ENCODE measurements at regions not wholly inside any gene's neighbourhood (a gene's known extent, or its start where the extent isn't known, plus 50 kb on each side); places are given as distances from the start of the nearest gene placed in this dataset.
"Not testable (repeated sequence)": the region's sequence is repeated elsewhere in the genome, so short reads cannot be mapped to it uniquely, and the experiment has no call there.

- no peak for TF ChIP-seq CTCF (conservative IDR thresholded peaks at IDR 0.05; ENCODE audit: low read length)
- H3K4me3 ChIP-seq (ENCODE audit: low read length), result no peak overlapping the region
- DNase-seq (ENCODE audit: low read depth), result no peak
These were observed 160.6 kb downstream of the VEGFA start for GRCh38 chr6:43930440-43931154.

GRCh38 chr6:43929511-43929910, 159.5 kb downstream of the VEGFA start:
- DNase-seq (ENCODE audit: low read depth), result no peak
- no peak overlapping the region for H3K4me3 ChIP-seq (ENCODE audit: low read length)
- no peak for TF ChIP-seq CTCF (conservative IDR thresholded peaks at IDR 0.05; ENCODE audit: low read length)

- H3K4me3 ChIP-seq (ENCODE audit: low read length), result no peak overlapping the region
- DNase-seq (ENCODE audit: low read depth), result no peak
- no peak for TF ChIP-seq CTCF (conservative IDR thresholded peaks at IDR 0.05; ENCODE audit: low read length)
These were observed 157.7 kb downstream of the VEGFA start for GRCh38 chr6:43927532-43928210.

DNA sequence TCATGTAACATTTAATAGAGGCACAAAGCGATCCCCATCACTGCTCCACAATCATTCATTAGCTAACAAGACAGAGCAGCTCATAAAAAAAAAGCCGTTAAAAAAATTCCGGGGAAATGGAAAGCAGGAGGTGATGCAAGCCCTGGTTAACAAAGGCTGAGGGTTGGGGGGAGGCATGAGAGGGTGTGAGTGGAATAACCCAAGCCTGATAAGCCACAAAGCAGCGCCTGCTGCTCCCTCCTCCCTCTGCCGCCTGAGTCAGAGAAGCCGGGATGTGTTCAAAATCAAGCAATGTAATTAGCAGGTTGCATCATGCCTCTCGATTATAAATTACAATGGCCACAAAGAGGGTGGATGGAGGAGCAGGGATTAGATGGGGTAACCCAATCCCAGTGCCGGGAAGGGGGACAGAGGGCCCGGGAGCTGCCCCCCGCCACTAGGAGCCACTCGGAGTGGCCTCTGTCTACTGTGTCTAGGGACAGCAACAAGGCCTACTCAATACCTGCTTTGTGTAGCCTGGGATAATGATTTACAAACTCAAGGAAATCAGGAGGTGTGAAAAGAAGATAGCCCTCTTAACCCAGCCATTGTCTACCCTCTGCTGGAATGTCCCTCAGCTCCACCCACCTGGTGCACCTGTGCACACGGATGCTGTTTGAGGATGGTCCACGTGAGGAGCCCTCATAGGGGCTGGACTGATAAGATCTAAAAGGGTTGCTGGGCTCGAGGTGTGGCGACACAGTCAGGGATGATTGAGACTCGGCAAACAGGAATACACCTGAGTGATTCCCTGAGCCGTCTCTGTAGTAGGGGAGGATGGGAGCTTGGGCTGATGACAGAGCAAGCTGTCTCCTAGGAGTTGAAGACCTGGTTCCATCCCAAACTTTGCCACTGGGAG, 156.9 kb downstream of the VEGFA start:
- H3K4me3 ChIP-seq (ENCODE audit: low read length), result no peak overlapping the region
- DNase-seq (ENCODE audit: low read depth), result peak; percentile 98
- peak; percentile 27 for TF ChIP-seq CTCF (conservative IDR thresholded peaks at IDR 0.05; ENCODE audit: low read length)

DNA sequence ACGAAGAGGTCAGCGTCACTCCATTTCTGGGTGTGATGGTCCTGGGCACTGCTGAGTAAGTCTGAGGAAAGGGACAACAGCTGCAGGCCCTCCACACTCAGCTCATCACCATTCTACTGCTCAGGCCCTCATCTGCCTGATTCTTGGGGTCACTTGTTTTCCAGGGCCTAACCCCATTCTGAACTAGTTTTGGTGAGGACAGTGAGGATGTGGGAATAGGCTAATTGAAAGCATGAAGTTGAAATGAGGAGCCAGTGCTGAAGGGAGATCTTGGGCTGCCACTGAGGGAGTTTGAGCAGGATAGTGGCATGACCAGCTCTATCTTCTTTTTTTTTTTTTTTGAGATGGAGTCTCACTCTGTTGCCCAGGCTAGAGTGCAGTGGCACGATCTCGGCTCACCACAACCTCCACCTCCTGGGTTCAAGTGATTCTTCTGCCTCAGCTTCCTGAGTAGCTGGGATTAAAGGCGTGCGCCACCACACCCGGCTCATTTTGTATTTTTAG, 155.7 kb downstream of the VEGFA start:
- DNase-seq (ENCODE audit: low read depth); H3K4me3 ChIP-seq (ENCODE audit: low read length): not testable (repeated sequence)

- no peak overlapping the region for H3K4me3 ChIP-seq (ENCODE audit: low read length)
- TF ChIP-seq CTCF (conservative IDR thresholded peaks at IDR 0.05; ENCODE audit: low read length), result no peak
- peak; percentile 21 for DNase-seq (ENCODE audit: low read depth)
These were observed 154.3 kb downstream of the VEGFA start for GRCh38 chr6:43924222-43924702.

Measured in AG10803 (cell line).